Activated CD8-positive, alpha-beta memory T cell treated with anti-CD3 and anti-CD28 coated beads, Interleukin-2, amount 50 U/mL, for 4 hours (primary cell): ENCODE measurements at regions not wholly inside any gene's neighbourhood (a gene's known extent, or its start where the extent isn't known, plus 50 kb on each side); places are given as distances from the start of the nearest gene placed in this dataset.
"Not testable (repeated sequence)": the region's sequence is repeated elsewhere in the genome, so short reads cannot be mapped to it uniquely, and the experiment has no call there.

Experiments
- DNase-seq: peaks from one replicate; pipeline ENCODE4 v3.0.0-alpha.2; 2020

GRCh38 chr13:111627596-111627995, 307.2 kb downstream of the TEX29 start:
- DNase-seq, result no peak

- no peak for DNase-seq
These were observed 308.6 kb downstream of the TEX29 start for GRCh38 chr13:111629016-111629415.

- DNase-seq, result no peak
These were observed 309.0 kb downstream of the TEX29 start for GRCh38 chr13:111629457-111629856.

- no peak for DNase-seq
These were observed 309.5 kb downstream of the TEX29 start for GRCh38 chr13:111629926-111630325.

- no peak for DNase-seq
These were observed 310.0 kb downstream of the TEX29 start for GRCh38 chr13:111630406-111630805.

- DNase-seq, result not testable (repeated sequence)
These were observed 310.8 kb downstream of the TEX29 start for GRCh38 chr13:111631271-111631670.

- DNase-seq, result no peak
These were observed 312.5 kb downstream of the TEX29 start for GRCh38 chr13:111632906-111633305.

- no peak for DNase-seq
These were observed 313.0 kb downstream of the TEX29 start for GRCh38 chr13:111633401-111633800.

GRCh38 chr13:111634410-111634809, 314.0 kb downstream of the TEX29 start:
- DNase-seq, result no peak

- DNase-seq, result no peak
These were observed 315.8 kb downstream of the TEX29 start for GRCh38 chr13:111636271-111636670.

- no peak for DNase-seq
These were observed 316.4 kb downstream of the TEX29 start for GRCh38 chr13:111636804-111637203.

- no peak for DNase-seq
These were observed 316.9 kb downstream of the TEX29 start for GRCh38 chr13:111637365-111637764.

- no peak for DNase-seq
These were observed 317.8 kb downstream of the TEX29 start for GRCh38 chr13:111638233-111638632.

- DNase-seq, result no peak
These were observed 318.8 kb downstream of the TEX29 start for GRCh38 chr13:111639196-111639705.

GRCh38 chr13:111640006-111640405, 319.6 kb downstream of the TEX29 start:
- DNase-seq, result no peak

- no peak for DNase-seq
These were observed 320.0 kb downstream of the TEX29 start for GRCh38 chr13:111640476-111640875.

- DNase-seq, result no peak
These were observed 321.8 kb downstream of the TEX29 start for GRCh38 chr13:111642156-111642767.

- DNase-seq, result no peak
These were observed 324.3 kb downstream of the TEX29 start for GRCh38 chr13:111644750-111645149.

GRCh38 chr13:111645198-111645597, 324.8 kb downstream of the TEX29 start:
- DNase-seq, result no peak

GRCh38 chr13:111645598-111646455, 325.4 kb downstream of the TEX29 start:
- DNase-seq, result no peak

GRCh38 chr13:111646456-111646855, 326.0 kb downstream of the TEX29 start:
- DNase-seq, result no peak

GRCh38 chr13:111648885-111649284, 328.4 kb downstream of the TEX29 start:
- DNase-seq, result no peak

GRCh38 chr13:111650626-111651025, 330.2 kb downstream of the TEX29 start:
- no peak for DNase-seq

GRCh38 chr13:111652676-111653075, 332.2 kb downstream of the TEX29 start:
- DNase-seq, result no peak
